Activated CD4-positive, alpha-beta T cell treated with anti-CD3 and anti-CD28 coated beads, Interleukin-2, amount 50 U/mL, for 1 hour (primary cell): ENCODE measurements at regions not wholly inside any gene's neighbourhood (a gene's known extent, or its start where the extent isn't known, plus 50 kb on each side); places are given as distances from the start of the nearest gene placed in this dataset.

Source experiments
- DNase-seq: peaks from one replicate; pipeline ENCODE4 v3.0.0-alpha.2; 2020

GRCh38 chr15:93517176-93517575 lies 428.2 kb upstream of the RGMA start:
- no peak for DNase-seq

DNA sequence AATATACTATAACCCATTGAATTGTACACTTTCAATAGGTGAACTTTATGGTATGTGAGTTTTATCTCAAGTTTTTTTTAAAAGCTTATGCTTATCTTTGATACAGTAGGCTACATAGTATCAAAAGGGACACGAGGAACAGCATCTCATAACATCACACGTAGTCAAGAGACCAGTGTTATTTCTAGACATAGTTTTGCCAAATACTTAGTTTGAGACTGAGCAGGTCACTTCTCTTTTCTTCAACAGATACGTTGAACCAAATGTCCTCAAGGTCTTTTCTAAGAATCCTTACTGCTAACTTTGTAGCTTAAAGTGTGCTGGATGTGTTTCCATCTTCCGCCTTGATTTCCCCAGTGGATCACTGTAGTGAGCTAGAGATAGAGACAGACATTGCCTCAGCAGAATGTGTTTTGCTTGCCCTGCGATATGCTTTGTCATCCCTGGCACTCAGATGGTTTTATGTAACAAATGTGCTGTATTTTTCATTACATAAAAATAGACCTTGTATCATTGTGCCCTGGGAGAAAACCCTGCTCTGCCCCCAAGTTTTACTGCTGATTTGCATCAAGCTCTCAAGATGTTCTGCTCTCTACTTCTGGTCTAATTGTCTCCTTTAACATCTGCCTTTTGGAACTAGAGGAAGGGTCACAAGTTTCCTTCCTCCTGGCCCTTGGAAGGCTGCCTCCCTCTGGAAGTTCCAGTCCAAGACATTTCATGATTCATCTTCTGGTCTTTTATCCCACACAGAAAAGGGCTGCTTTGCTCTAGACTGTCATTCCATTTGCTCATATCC lies 426.4 kb upstream of the RGMA start:
- DNase-seq = no peak

GRCh38 chr15:93506646-93507045 lies 417.6 kb upstream of the RGMA start:
- no peak for DNase-seq

- no peak for DNase-seq
Measured at GRCh38 chr15:93505506-93505905, 416.5 kb upstream of the RGMA start.

- no peak for DNase-seq
Measured at GRCh38 chr15:93501946-93502345, 412.9 kb upstream of the RGMA start.

DNA sequence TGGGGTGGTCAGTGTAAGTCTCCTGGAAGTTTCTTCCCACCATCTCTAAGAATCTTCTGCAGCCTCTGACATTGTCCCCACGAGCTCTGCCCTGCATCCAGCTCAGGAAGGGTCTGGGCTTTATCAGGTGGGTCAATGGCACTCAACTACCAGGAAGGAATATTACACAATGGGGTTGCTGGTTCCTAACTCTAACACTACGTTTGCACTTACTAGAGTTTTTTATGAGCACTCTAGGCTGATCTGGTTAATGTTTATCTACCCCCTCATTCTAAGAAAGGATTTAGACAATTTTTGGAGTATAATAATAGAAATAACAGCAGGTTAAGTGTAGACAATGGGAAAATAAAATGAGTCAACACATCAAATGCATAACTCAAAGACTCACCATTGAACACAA lies 411.1 kb upstream of the RGMA start:
- no peak for DNase-seq

DNA sequence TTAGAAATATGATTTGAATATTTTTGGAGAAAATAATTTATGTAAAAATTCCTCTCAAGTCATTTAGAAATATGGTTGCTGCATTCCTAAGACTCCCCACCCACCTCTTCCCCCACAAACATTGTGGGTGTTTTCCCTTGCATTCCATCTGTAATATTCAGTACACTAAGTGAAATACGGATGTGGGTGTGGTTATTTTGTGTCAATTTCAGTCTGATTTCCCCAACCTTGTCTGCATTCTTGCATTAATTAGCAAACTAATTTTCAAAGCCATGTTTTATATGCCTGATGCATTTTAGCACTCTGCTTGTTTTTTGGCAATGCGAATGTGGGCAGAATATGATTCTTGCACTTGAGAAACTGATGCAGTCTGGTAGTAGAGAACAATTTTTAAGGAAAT lies 408.3 kb upstream of the RGMA start:
- no peak for DNase-seq

- DNase-seq = no peak
Measured at GRCh38 chr15:93496888-93497287, 407.9 kb upstream of the RGMA start.

DNA sequence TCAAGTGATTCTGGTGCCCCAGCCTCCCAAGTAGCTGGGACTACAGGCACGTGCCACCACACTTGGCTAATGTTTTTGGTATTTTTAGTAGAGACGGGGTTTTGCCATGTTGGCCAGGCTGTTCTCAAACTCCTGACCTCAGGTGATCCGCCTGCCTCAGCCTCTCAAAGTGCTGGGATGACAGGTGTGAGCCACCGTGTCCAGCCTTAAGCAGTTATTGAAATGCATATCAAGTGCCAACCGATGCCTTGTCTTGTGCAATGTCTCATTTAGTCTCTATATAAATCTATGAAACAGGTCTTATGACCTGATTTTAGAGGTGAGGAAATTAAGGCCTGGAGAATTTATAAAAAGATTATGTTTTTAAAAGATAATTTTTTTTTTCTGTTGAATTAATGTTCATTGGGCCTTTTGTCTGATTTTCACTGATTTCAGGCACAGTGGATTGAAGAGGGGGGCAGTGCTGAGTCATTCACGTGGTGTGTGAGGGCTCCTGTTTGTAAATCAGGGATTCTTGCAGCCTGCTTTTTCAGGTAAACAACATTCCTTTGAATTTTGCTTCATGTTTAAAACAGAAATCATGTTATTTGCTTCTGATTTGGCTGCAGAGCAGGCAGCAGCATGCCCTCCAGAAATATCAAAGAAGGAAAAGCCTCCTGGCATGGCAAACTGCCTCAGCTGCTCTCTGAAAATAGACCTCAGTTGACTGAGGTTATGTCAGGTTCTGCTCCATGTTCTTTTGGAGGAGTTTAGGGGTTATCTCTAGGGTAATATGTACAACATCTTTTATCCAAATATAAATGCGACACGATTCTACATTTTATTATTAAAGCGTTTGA lies 407.0 kb upstream of the RGMA start:
- DNase-seq = no peak

DNA sequence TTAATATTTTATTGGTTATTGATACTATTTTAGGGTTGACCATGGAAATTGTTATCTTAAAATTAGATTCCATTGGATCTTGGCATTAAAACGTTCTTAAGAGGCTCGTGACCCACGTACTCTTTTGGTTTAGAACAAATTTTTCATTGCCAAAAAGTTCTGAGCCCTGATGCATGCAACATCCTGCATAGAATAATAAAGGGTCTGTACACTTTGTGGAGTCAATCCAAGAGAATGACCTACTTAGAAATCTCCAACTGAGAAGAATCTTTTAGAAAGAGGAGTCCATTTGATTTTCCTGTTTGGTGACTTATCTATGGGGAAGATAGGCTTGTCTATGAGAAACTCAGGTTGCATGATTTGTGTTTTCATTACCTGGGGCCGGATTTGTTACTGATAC lies 404.2 kb upstream of the RGMA start:
- DNase-seq = no peak

GRCh38 chr15:93491291-93491690 lies 402.3 kb upstream of the RGMA start:
- no peak for DNase-seq

GRCh38 chr15:93488296-93488713 lies 399.3 kb upstream of the RGMA start:
- no peak for DNase-seq

DNA sequence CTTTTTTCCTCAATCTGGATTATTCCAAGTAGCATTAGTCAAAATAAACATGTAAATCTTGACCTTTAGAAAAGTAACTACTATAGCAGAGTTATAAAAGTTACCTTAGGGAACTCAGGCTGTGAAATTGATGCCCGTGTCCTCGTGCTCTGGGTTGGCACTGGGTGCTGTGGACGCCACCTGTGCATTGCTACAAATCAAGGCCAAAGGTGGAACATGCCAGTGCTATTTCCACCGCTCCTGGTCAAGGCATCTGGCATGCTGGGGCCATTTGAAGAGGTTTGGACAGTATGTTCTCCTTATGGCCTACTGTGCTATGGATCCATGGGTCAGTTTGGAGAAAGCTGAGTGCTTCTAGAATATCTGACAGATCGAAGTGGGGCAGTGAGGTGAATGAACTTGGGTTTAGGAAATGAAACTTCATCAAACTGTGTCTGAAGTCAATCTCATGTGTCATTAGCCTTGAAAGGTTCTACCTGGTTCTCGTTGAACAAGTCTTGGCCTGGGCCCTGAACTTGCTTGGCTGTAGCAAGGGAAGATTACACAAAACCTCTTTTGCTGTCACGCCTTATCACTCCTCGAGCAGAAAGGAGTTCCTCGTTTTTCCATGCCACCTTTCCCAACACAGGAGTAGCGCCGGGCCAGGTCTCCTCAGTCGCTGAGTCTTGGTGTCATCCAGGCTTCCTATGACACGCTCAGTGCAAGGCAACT lies 397.6 kb upstream of the RGMA start:
- no peak for DNase-seq

GRCh38 chr15:93485438-93486327 lies 396.7 kb upstream of the RGMA start:
- no peak for DNase-seq

DNA sequence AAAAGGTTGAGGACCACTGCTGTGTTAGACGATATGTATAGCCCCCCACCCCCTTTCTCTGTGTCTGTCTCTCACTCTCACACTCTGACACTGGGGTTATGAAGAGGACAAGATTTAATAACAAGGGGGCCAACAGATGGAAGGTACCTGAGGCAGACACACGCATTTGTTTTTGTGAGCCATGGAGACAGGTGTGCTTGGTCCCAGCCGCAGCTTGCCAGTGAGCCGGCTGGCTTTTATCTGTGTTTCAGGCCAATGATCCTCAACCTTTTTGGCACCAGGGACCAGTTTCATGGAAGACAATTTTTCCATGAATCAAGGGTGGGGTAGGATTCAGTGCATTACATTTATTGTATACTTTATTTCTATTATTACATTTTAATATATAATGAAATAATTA lies 394.9 kb upstream of the RGMA start:
- no peak for DNase-seq

GRCh38 chr15:93482731-93483130 lies 393.7 kb upstream of the RGMA start:
- no peak for DNase-seq

DNA sequence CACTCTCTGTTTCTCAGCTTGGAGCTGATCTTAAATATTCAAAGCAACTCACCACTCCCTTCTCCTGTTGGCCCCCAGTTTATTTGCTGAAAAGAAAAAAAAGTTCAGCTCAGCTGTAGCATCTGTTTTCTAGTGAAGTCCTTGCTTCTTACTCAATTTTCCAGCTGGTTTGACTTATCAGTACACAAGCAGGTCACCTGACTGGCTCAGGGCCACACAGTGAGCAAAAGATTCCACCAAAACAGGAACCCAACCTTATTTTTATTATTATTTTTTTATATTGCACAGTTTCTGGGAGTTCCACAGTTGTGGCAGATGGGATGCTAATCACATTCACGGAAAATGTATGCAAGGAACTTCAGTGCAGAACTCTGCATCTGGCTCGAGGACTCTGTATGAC lies 390.7 kb upstream of the RGMA start:
- DNase-seq = no peak

DNA sequence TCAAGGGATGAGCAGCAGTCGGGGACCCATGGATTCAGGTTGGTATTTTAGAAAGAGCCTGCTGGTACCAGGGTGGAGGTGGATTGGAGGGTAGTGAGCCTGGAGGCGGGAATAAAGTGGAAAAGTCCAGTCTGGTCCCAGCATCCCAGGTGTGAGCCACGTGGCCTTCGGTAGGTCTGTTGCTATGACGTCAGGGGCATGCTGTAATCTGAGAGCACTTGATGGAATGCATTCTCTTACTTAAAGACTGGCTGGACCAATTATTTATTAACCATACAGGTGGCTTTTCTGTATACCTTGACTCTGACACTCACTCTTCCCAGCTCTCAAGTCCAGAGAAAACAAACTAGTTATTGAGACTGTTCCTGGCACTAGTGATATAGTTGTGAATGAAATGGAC lies 389.9 kb upstream of the RGMA start:
- no peak for DNase-seq

GRCh38 chr15:93477721-93478120 lies 388.7 kb upstream of the RGMA start:
- no peak for DNase-seq

DNA sequence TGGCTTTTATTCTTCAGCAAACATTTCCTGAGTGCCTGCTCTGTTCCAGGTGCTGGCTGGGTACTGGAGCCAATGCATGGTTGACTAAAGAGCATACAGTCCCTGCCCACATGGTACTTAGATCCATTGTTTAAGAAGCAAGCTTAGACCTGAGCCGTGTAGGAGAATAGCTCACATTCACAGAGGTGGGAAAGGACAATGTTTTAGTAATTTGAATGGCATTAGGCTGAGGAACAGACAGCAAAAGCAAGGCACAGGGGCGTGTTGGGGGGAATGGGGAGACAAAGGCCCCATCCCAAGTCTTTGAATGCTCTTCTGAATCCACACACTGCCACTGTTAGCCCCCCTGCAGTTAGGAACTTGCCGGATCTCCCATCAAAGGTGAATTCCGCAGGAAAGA lies 388.2 kb upstream of the RGMA start:
- DNase-seq = no peak

GRCh38 chr15:93476491-93477177 lies 387.6 kb upstream of the RGMA start:
- DNase-seq = no peak

- DNase-seq = no peak
Measured at GRCh38 chr15:93474728-93475127, 385.7 kb upstream of the RGMA start.
